Transverse colon (tissue), 3 donors: ENCODE measurements at regions not wholly inside any gene's neighbourhood (a gene's known extent, or its start where the extent isn't known, plus 50 kb on each side); places are given as distances from the start of the nearest gene placed in this dataset.

Source experiments
- CTCF ChIP-seq, 5 experiments: fragments of 200-600 bp in 3 of 5; fragments of 450-650 bp in 2 of 5; sonication (generic) in 3 of 5; IDR thresholded peaks; 1 replicate in 2 of 5; 2 replicates in 3 of 5; pipeline ENCODE4 v1.5.1; 2016 to 2017; ENCODE audit warnings: antibody characterized with exemption in 5 of 5, inconsistent platforms in 3 of 5, mild to moderate bottlenecking in 2 of 5, moderate library complexity in 1 of 5
- EP300 ChIP-seq: sonication (generic); formaldehyde crosslinking; IDR thresholded peaks from one replicate; pipeline ENCODE4 v1.6.1; 2017; ENCODE audit warnings: antibody characterized with exemption, low read depth

- TF ChIP-seq EP300 (no peak), CTCF (IDR thresholded peaks at IDR 0.05) (no peak)
These were observed 202.4 kb upstream of the KLF14 start for GRCh38 chr7:130936202-130936931.
